HG03097 (cell line): ENCODE measurements at regions not wholly inside any gene's neighbourhood (a gene's known extent, or its start where the extent isn't known, plus 50 kb on each side); places are given as distances from the start of the nearest gene placed in this dataset.

Experiments
- ATAC-seq: cut with Tn5 transposase; IDR thresholded peaks from one replicate; pipeline ENCODE4 v1.9.1; 2021; ENCODE audit not compliant: unreplicated experiment, low FRiP score

- no peak for ATAC-seq
Measured at GRCh38 chr10:44765299-44765698, 145.8 kb upstream of the TMEM72 start.

- no peak for ATAC-seq
Measured at GRCh38 chr10:44766631-44767030, 144.5 kb upstream of the TMEM72 start.

- no peak for ATAC-seq
Measured at GRCh38 chr10:44769450-44769849, 141.7 kb upstream of the TMEM72 start.

- ATAC-seq: no peak
Measured at GRCh38 chr10:44771233-44771995, 139.7 kb upstream of the TMEM72 start.

DNA sequence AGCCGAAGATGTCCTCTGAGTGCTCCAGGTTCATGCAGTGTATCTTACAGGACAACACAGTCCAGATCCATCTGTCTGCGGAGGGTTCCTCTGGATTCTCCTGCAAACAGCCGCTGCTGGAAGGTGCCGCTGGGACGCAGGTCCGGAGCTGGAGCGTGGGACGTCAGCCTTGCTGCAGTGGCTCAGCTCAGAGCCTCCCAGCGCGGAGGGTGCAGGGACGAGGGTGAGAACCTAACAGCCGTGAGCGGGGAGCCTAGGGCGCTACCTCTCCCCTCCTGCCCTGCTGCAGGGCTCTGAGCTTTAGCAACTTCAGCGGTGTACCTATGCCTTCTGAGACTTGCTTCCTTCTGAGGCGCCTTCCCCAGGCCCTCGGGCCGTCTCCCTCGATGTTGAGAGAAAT lies 137.6 kb upstream of the TMEM72 start:
- ATAC-seq: no peak

- no peak for ATAC-seq
Measured at GRCh38 chr10:44774676-44775401, 136.3 kb upstream of the TMEM72 start.

DNA sequence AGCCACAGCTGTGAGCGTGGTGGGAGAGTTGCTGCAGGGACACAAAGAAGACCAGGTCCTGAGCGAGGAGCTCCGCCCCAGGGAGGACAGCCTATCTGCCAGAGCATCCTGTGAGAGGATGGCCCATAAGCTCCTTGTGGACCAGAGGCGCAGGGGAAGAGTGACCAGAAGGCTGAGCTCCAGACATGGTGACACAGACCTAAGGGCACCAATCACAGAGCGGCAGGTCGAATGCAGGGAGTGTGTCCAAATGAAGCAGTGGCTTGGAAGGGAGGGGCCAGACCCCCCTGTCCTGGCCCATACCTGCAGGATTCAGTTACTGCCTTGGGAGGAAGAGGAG lies 135.8 kb upstream of the TMEM72 start:
- ATAC-seq: no peak

GRCh38 chr10:44776181-44776580 lies 135.0 kb upstream of the TMEM72 start:
- ATAC-seq: no peak

- ATAC-seq: no peak
Measured at GRCh38 chr10:44779511-44779910, 131.6 kb upstream of the TMEM72 start.

DNA sequence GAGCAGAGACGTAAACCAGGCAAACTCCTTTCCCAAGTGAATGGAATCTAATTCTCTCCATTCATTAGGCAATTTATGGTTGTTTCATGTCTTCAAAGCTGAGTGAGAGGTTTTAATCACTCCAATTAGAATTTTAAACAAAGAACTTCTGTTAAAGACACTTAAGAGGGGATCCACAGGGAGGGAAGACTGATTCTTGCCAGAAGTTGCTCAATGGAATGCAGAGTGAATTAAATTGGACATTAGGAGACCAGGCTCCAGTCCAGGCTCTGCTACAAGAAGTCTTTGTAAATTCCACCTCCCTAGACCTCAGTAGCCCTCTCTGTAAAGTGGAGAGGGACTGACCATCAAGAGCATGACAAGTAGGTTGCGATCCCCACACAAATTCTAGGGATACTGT lies 130.7 kb upstream of the TMEM72 start:
- no peak for ATAC-seq

DNA sequence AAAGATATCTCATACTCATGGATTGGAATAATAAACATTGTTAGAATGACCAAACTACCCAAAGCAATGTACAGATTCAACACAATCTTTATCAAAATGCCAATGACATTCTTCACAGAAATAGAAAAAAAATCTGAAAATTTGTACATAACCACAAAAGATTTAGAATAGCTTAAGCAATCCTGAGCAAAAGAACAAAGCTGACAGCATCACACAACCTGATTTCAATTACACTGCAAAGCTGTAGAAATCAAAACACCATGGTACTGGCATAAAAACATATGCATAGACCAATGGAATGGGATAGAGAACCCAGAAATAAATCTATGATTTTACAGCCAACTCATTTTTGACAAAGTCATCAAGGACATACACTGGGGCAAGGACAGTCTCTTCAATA lies 130.0 kb upstream of the TMEM72 start:
- ATAC-seq: no peak

- no peak for ATAC-seq
Measured at GRCh38 chr10:44786286-44786850, 124.8 kb upstream of the TMEM72 start.

GRCh38 chr10:44787480-44788075 lies 123.6 kb upstream of the TMEM72 start:
- no peak for ATAC-seq

GRCh38 chr10:44788147-44789129 lies 122.7 kb upstream of the TMEM72 start:
- ATAC-seq: no peak

DNA sequence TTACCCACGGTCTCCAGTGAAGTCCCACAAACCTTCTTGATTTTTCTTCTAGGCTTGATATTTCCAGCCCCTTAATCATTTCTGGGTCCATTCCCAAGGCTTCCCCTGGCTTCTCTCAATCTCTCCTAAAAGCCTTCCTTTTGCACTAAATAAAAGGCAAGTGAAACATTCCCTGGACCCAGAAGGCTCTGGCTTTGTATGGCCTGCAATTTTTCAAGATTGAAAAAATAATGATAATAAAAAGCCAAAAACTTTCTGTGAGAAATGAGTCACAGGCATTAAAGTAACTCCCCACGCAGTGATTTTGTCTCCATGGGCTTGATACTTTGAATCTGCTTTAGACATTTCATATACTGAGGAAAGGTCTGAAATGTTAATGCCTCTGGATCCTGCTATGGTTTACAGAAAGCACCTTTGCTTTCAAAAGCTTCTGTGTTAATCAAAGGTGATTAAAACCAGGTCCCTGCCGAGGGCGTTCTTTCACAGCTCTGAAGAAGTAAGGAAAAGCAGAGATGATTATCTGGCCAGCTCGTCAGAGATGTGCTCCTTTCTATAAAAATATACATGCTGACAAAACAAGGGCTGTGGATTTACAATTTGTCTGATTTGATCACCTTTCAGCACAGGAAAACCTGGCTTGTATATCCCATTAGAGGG lies 118.9 kb upstream of the TMEM72 start:
- no peak for ATAC-seq

DNA sequence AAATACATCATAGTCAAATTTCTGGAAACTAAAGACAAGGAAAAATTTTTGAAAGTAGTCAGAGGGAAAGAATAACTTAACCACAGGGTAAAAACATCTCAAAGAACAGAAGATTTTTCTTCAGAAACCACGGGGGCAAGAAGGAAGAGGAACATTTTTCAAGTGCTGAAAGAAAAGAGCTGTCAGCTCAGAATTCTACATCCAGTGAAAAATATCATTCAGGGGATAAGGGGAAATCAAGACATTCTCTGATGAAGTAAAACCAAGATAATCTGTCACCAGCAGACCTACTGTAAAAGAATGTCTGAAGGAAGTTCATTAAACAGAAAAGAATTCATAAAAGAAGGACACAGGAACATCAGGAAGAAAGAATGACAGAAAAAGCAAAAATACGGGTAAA lies 111.2 kb upstream of the TMEM72 start:
- no peak for ATAC-seq

DNA sequence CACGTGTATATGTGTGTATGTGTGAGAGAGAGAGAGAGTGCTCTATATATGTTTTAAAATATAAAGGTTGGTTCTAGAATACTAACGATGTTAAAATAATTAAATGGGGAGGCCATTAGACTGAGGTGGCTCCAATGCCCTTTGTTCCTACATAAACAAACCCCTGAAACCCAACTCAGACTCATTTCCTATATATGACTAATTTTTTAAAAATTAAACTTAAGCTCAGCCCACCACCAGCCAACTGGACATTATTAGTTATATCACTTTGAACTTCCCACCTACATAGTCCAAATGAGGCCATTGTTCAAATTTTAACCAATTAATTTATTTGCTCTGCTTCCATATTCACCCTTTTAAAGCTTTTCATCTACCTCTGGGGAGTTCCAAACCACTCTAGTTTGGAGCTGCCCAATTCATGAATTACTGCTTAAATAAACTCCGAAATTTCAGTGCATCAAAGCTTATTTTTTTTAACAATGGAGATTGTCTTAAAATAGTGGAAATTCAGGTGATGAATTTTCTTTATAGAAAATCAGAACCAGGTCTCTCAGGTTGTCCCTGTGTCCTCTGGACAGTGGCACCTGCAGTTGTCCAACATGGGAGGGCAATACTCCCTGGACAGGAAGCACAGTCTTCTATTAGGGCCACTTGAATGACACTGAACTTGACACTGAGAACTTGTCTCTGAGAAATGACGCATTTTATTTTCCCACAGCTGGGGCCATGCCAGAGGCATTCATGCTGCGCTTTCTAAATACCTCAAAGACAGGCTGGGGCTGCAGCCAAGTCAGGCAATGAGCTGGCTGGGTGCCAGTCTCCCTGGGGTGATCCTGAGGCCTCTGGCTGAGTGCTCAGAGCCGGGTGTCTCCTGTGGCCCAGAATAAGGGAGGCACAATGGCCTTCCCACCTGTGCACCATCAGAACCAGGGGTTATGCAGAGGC lies 109.5 kb upstream of the TMEM72 start:
- no peak for ATAC-seq

DNA sequence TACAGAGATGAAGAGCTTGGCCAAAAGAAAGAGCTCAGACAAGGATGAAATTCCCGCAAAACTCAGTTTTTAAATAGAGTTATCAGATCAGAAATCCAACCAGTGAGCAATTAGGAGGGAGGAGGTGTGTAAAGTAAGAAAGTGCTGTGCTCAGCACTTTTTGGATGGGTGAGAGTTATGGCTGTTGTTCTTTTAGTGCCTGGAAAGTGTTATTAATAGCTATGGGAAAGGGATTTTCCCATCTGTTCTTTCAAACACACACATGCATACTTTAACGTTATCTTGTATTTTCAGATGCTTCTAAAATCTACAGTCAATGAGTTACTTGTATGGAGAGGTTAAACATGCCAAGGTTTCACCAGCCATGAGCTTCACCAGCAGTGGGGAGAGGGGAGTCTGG lies 107.3 kb upstream of the TMEM72 start:
- ATAC-seq: no peak

DNA sequence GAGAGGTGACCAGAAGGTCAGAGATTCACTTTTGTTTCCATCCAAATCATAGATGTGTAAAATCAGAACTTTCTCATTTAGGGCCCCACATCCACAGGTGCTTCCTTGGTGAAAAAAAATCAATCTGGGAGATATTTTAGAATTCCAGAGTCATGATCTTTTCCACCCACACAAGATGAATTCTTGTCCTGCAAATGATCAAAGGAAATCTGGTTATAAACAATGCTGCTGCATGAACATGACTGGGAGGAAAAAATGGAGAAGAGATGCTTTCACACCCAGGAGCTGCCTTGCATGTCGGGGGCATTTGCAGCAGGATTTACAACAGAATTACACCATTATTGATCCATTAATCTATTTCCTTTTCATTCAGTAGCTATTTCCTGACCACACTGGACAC lies 106.5 kb upstream of the TMEM72 start:
- ATAC-seq: no peak
